ENCODE measurements at regions not wholly inside any gene's neighbourhood (a gene's known extent, or its start where the extent isn't known, plus 50 kb on each side); places are given as distances from the start of the nearest gene placed in this dataset.

DNA sequence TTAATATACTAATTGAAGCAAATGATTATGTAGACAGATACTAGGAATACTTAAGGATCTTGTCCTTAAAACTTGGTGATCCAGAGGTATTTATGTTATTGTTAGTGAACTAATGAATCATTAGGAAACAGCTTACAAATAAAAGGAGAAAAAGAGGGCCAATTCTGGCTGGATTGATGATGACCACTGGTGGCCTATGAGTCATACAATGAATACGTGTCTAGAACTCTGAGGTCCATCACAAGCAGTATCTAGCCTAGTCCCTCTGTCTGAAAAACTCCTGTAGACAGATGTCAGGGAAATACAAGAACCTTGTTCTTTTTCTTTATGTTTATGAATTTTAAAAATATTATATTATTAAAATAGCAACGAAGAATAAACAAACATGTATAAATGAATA lies 51.7 kb upstream of the RTL1 start:
- Histone ChIP-seq H3K4ac (ENCODE audit: low read depth, low read length) (no peak overlapping the region), H4K5ac (ENCODE audit: low read depth, low read length) (no peak overlapping the region), H4K8ac (ENCODE audit: low read depth in 2 of 2, low read length in 2 of 2) (no peak overlapping the region), H2AK9ac (replicated peaks; ENCODE audit: low read depth, low read length, poor library complexity) (no peak overlapping the region), H2BK5ac (ENCODE audit: low read depth, low read length, poor library complexity, severe bottlenecking) (no peak overlapping the region), H3K9me3 (ENCODE audit: control insufficient read depth, insufficient read depth, low read length) (no peaks in the 10 kb centered on the region), H2BK20ac (ENCODE audit: low read depth, low read length) (no peak overlapping the region), H3K27me3 (ENCODE audit: control insufficient read depth, insufficient read depth, low read length) (no peaks in the 10 kb centered on the region), H3K14ac (replicated peaks; ENCODE audit: low read depth, low read length) (no peak overlapping the region), H2BK120ac (ENCODE audit: low read depth, low read length) (no peak overlapping the region), H2BK15ac (ENCODE audit: low read depth, low read length) (no peak overlapping the region), H3K9ac (ENCODE audit: low read depth, low read length) (no peak overlapping the region), H3K79me1 (ENCODE audit: low read depth in 1 of 2, low read length in 2 of 2) (peaks cover 4 to 6% of the 10 kb centered on the region in 2 experiments; a peak in 2 of 4 replicates), H4K20me1 (ENCODE audit: insufficient read depth, low read length) (peaks cover 7% of the 10 kb centered on the region; the same call in 1 of the 2 replicates), H3K36me3 (ENCODE audit: control insufficient read depth, insufficient read depth, low read length) (peaks cover 24% of the 10 kb centered on the region), H3K27ac (ENCODE audit: insufficient read depth, low read length) (no peak overlapping the region), H3K4me2 (ENCODE audit: low read depth, low read length) (no peak overlapping the region), H2AK5ac (ENCODE audit: low read depth, low read length) (no peak overlapping the region), H3K4me3 (ENCODE audit: insufficient read depth, low read depth, low read length) (no peak overlapping the region), H3K56ac (ENCODE audit: extremely low read depth, insufficient read depth, low read length) (no peak overlapping the region), H3K9me1 (ENCODE audit: insufficient read depth, low read length) (no peaks in the 10 kb centered on the region), H4K91ac (ENCODE audit: insufficient read depth, low read depth, low read length) (no peak overlapping the region), H2AFZ (replicated peaks; ENCODE audit: low read length, poor library complexity) (no peak overlapping the region), H3K23ac (ENCODE audit: low read depth, low read length) (no peak overlapping the region), H3K18ac (ENCODE audit: low read depth, low read length) (no peak overlapping the region), H3K4me1 (ENCODE audit: control insufficient read depth, insufficient read depth, low read length) (no peaks in the 10 kb centered on the region)
- in situ Hi-C loops (cut with MboI; ENCODE audit: low sequenced_read_pairs), result no loop called here
- WGBS, 2 experiments (ENCODE audit: extremely low coverage in 2 of 2, insufficient read length in 1 of 2), result no CpG with 5 or more reads among the region's 2 CpGs
- dilution Hi-C loops (cut with HindIII; ENCODE audit: low sequenced_read_pairs, unreplicated experiment), result no loop called here
- no TSS peak for BruUV-seq (replicated peaks)
- peak; percentile 77 for DNase-seq
- intact Hi-C loops (cut with micrococcal nuclease), result no loop called here
- ATAC-seq (ENCODE audit: low read depth), result peak; percentile 70
- CTCF ChIA-PET, result no interaction called here
- TF ChIP-seq, protein P1, sequence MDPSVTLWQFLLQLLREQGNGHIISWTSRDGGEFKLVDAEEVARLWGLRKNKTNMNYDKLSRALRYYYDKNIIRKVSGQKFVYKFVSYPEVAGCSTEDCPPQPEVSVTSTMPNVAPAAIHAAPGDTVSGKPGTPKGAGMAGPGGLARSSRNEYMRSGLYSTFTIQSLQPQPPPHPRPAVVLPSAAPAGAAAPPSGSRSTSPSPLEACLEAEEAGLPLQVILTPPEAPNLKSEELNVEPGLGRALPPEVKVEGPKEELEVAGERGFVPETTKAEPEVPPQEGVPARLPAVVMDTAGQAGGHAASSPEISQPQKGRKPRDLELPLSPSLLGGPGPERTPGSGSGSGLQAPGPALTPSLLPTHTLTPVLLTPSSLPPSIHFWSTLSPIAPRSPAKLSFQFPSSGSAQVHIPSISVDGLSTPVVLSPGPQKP (IDR thresholded peaks at IDR 0.05; ENCODE audit: borderline replicate concordance, low read depth, low read length), result no peak
- no peak; the same call in 1 of the 2 replicates for TF ChIP-seq FOS (IDR thresholded peaks at IDR 0.05; ENCODE audit: low read depth, low read length)
- TF ChIP-seq BHLHE40 (IDR thresholded peaks at IDR 0.05; ENCODE audit: low read depth, low read length), result peak; percentile 33; the same call in 1 of the 2 replicates
- TF ChIP-seq MXI1 (IDR thresholded peaks at IDR 0.05; ENCODE audit: borderline replicate concordance, low read depth, low read length), result no peak
- POLR2A ChIA-PET (ENCODE audit: unreplicated experiment), result no interaction called here
